ENCODE measurements at regions not wholly inside any gene's neighbourhood (a gene's known extent, or its start where the extent isn't known, plus 50 kb on each side); places are given as distances from the start of the nearest gene placed in this dataset.
"Not testable (repeated sequence)": the region's sequence is repeated elsewhere in the genome, so short reads cannot be mapped to it uniquely, and the experiment has no call there.

DNA sequence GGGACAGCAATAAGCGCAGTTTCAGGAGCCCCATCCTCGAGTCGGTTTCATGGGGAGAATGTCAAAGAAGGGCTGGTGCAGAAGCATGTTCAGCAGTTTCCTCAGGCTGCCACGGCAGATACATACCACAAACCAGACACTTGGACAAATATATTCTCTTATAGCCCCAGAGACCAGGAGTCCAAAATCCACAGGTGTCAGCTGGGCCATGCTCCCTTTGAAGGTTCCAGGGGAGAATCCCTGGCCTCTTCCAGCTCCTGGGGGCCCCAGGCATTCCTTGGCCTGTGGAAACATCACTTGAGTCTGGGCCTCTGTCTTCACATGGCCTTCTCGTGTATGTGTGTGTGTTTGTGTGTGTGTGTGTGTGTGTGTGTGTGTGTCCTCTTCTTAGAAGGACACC lies 164.1 kb downstream of the UQCRFS1 start:
- no peak for DNase-seq

DNA sequence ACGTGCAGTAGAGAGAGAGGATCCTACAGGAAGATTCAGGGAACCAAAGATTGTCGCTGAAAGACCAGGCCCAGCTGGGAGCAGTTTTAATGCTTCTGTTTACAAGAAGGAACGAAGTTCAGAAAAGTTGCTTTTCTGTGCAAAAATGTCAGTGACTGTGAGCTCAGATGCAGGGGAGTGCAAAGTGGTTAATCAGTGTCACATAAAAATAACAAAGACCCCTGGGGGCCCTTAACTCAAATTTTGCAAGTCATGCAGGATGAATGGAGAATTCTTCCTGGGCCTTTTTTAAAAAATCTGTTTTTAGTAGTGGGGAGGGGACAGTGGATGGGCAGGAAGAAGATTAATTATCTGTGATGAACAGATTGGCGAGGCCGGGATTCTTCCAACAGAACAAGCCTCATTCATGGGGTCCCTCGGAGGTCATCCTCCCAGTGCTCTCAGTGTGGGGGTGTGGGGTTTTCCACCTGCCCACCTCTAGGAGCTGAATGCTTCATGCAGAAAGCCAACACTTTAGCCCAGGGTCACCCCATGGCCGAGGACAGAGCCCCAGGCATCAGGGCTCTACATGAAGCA lies 167.2 kb downstream of the UQCRFS1 start:
- DNase-seq = no peak

DNA sequence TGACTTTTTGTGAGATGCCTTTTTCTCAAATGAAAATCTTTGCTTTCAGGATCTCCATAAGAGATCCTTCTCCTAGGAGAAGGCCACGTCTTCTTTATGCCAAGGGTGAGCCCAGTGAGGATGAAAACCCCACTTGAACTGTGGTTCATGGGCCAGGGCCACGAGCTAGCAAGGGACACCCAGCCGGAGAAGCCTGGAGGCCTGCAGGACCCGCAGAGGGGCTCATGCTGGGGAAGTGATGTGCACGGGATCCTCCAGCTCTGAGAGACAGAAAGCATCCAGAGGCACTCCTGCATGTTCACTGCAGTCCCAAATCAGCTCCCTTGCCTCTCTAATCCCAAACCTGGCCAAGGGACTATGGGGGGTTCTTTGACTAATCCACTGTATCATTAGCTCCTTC lies 168.9 kb downstream of the UQCRFS1 start:
- no peak for DNase-seq

DNA sequence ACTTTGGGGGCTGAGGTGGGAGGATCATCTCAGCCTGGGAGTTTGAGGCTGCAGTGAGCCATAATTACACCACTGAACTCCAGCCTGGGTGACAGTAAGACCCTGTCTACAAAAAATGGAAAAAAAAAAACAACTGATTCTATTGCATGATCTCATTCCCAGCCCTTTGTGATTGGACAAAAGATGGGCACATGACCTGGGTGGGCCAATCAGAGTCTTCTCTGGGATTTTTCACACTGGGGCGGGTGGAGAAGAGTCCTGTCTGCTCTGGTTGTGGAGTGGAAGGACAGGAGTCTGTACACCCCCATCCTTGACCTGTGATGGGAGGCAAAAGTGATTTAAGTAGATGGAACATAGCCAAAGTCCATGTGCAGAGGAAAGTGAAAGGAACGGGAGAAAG lies 170.5 kb downstream of the UQCRFS1 start:
- no peak for DNase-seq

DNA sequence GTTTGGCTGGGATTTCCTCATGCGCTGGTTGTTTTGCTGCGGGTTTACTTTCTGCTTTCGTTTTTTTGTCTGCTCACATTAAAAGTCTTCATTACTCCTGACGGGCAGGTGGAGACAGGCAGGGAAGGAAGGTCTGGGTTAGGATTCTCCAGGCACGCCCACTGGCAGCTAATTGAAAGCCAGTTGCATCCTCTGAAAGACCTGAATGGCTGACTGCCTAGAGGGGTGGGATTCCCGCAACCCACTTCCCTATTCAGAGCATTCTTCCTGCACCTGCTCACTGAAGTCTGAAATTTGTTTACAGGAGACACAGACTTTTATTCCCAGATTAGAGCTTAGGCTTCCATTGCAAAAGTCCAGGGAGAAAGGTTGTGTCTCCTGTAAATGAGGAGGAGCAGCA lies 172.0 kb downstream of the UQCRFS1 start:
- DNase-seq = no peak

DNA sequence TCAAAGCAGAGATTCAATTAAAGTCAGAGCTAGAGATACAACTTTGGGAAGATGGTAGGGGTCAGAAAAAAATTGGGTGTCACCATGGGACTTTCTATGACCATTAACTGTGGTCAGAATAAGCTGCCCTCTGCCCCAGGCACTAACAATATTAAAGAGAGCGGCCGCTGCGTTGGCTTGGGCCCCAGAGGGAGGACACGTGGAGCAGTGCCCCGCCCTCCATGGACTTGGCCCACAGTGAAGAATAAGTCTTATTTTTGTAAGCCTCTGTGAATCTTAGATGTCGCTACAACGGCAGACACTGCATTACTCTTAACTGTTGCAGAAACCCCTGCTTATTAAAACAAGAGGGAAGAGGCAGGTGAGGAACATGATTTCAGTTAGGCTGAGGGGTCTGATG lies 172.7 kb downstream of the UQCRFS1 start:
- no peak for DNase-seq

DNA sequence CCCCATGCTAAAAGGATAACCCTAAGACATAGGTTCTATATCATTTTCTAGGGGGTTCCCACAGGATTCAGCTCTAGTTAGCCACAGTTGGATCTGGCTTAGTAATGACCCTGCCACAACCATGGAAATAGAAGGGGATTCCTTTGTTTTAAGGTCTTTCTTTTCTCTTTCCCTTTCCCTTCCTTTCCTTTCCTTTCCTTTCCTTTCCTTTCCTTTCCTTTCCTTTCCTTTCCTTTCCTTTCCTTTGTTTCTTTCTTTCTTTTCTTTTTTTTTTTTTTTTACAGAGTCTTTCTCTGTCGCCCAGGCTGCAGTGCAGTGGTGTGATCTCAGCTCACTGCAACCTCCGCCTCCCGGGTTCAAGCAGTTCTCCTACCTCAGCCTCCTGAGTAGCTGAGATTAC lies 173.9 kb downstream of the UQCRFS1 start:
- DNase-seq = not testable (repeated sequence)

DNA sequence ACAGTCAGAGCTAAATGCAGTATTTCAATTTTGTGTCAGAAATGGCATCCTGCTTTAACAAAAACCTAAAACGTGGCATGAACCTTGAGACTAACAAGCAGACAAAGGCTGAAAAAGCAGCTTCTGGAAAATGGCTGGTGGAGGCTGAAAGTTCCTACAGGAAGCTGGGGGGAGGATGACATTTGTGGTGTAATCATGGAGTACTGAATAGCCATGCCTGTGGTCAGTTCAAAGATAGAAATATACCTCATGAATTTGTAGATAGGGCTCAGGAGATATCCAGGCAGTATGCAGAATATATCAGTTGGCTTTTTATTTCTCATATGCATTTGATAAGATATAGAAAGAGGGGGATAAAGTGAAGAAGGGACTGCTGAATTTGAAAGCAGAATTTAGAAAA lies 181.7 kb downstream of the UQCRFS1 start:
- no peak for DNase-seq

DNA sequence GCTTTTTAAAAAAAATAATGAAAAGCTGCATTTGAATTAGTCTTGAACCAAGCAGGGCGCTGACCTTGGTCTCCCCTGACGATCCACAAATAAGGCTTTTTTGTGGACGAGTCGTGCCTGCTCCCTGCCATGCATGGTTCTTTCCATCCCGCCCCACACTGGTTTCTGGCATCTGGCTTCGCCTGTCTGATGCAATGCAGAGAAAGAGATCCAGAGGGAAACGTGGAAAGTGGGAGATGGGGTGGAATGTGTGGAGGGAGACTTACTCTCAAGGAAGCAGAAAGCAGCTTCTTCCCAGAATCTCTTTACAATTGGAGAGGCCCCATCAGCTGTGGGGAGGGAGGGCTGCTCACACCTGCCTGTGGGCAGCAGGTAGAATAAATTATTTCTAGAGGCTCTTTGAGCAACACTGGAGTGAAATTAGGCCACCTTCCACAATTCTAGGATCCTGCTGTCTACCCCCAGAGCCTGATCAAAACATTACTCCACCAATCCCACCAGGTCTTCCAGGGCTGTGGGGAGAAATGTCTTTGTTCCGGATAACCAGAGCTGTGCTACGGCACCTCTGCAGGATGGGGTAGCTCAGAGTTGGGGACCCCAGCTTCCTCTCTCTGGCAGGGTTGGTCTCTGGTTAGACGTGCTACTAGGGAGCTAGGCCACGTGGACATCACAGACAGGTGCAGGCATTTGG lies 183.5 kb downstream of the UQCRFS1 start:
- DNase-seq = no peak

DNA sequence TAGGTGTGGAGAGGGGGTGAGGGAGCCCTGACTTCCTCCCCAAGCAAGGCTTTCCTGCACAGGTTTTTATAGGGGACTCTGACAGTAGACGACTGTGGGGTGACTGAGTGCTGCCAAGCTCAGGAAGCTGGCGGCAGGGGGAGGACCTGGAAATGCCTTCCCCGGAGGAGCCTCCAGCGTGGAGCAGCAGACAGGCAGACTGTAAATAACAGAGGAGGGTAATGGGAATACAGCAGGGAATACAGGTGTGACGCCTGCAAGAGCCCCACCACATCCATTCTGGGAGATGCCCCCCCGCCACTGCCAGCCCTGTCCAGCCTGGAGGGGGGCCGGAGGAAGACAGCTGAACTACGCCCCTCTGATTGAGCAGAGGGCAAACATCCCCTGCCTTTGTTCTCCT lies 190.4 kb downstream of the UQCRFS1 start:
- no peak for DNase-seq

DNA sequence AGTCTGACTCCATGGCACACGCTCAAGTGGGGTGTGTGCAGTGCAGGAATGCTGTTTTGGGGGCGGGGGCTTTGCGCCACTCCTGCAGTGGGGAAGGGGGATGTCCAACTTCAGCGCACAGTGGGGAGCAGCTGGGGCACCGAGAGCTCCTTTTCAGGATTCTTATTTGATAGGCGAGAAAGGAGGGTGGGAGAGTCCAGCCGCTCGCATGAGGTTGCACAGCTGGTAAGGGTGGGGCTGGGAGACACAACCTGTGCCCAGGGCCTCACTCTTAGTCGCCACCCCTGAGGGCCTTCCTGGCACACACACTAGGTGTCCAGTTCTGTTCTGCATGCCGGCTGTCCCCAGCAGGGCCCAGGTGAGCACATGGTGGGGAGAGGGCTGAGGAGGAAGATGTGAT lies 190.8 kb downstream of the UQCRFS1 start:
- DNase-seq = no peak

DNA sequence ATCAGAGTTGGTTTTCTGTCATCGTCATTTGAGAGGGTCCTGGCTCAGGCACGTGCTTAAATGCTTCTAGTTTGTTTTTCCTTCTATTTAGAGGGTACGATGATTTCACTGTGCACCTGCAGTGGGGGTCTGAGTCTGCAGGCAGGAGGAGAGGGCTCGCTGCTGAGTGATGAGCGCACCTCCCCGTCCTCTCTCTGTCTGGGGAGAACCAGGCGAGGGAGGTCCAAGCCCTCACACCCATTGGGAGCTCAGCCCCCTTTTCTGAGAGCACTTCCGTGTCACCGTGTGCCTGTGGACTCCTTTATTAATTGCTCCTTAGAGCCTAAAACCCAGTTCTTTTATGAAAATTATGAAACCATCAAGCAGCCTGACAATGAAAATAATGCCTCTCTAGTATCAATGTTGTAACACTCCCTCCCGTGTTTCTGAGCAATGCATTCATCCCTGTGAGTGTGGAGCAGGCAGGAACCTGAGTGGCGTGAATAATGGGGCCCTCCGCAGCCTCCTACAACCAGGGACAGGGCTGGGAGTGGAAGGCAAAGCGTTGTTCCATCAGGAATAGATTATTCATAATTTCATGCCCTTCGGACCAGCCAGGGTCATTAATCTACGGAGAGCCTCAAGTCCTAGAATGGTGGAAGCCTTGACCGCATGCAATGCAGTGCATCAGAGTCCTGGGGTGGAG lies 191.6 kb downstream of the UQCRFS1 start:
- no peak for DNase-seq

DNA sequence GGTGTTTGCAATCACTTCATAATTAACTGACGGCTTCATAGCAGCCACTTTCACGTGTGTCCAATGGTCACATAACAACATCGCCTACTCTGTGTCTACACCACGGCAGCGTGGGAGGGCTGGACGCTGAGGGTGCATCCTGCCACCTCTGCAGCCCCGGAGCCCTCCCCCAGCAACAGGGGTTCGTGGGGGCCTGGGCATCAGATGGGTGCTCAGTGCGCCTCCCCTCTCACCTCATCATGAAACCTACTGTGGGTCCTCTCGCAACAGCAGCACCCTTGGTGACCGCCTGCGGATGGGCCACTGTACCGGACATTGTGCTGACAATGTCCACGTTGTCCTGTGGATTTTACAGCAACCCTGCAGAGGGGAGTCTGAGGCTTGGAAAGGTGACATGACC lies 193.5 kb downstream of the UQCRFS1 start:
- DNase-seq = no peak

DNA sequence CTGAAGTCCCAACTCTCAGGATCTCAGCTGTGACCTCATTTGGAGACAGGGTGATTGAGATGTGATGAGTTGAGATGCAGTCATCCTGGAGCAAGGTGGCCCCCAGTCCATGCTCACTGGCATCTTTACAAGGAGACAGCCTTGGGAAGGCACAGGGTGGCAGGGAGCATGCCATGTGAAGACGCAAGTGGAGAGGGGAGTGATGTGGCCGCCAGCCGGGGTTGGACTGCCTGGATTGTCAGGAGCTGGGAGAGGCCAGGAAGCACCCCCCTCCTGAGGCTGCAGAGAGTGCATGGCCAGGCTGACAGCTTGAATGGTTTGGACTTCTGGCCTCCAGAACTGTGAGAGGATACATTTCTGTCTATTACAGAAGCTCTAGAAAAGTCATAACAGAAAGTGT lies 194.4 kb downstream of the UQCRFS1 start:
- no peak for DNase-seq

DNA sequence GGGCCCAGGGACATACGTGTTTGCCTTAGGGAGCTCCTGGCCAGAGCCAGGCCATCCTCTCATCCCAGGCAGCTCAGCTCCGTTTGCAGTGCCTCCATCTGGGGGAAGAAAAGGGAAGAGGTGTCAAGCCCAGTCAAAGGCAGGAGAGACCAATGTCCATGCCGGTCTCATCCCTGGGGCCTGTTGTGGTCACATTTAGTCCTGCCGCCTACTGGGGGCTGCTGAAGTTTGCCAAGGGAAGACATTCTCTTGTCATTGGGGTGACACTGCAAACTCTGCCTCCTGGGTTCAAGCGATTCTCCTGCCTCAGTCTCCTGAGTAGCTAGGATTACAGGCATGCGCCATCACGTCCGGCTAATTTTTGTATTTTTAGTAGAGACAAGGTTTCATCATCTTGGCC lies 195.2 kb downstream of the UQCRFS1 start:
- no peak for DNase-seq

DNA sequence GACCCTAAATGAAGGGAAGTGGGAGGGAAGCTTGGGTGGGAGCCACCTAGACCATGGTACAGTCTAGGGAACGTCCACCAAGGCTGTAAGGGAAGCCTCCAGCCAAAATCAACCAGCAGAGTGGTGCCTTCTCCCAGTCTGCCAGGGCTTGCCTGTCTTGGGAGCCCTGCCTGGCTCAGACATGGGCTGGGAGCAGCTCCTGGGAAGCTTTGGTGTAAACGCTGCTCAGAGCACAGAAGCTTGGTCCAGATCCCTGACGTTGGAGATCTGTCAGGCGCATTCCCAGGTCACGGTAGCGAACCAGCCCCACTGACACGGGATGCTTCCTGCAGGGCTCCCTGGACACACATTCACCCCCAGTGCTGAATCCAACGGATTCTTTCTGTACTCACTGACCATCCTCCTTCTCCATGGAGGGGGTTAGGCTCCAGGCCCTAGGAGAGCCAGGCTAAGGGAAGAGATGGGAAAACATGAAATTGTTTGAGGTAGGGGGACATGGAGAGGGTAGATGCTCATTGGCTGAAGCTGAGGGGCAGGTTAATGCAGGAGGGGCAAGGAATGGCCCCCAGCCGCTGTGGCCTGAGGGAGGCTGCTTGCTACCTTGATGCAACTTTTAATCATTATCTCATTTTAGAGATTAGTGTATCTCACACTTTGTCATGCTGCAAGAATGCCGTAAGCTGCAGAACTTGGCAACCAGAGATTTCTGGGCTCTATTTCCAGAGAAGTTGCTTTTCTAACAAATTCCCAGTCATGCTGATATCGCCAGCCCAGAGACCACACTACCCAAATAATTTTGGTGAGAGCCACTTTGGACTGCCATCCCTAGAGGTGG lies 195.8 kb downstream of the UQCRFS1 start:
- no peak for DNase-seq

DNA sequence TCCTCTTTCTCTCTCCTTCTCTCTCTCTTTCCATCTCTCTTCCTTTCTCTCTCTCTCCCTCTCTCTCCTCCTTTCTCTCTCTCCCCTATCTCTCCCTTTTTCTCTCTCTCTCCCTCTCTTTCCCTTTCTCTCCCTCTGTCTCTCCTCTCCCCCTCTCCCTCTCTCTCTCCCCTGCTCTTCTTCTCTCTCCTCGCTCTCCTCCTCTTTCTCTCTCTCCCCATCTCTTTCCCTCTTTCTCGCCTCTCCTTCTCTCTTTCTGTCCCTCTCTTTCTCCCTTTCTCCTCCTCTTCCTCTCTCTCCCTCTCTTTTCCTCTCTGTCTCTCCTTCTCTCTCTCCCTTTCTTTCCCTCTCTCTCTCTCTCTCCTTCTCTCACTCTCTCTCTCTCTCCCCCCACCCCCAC lies 196.6 kb downstream of the UQCRFS1 start:
- no peak for DNase-seq

DNA sequence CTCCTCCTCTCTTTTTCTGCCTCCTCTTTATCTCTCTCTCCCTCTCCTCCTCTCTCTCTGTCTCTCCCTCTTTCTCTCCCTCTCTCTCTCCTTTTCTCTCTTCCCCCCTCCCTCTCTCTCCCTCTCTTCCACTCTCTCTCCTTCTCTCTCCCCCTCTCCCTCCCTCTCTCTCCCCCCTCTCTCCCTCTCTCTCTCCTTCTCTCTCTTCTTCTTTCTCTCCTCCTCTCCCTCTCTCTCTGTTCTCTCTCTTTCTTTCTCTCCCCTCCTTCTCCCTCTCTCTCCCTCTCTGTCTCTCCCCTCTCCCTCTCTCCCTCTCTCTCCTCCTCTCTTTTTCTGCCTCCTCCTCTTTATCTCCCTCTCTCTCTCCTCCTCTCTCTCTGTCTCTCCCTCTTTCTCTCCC lies 197.4 kb downstream of the UQCRFS1 start:
- no peak for DNase-seq

DNA sequence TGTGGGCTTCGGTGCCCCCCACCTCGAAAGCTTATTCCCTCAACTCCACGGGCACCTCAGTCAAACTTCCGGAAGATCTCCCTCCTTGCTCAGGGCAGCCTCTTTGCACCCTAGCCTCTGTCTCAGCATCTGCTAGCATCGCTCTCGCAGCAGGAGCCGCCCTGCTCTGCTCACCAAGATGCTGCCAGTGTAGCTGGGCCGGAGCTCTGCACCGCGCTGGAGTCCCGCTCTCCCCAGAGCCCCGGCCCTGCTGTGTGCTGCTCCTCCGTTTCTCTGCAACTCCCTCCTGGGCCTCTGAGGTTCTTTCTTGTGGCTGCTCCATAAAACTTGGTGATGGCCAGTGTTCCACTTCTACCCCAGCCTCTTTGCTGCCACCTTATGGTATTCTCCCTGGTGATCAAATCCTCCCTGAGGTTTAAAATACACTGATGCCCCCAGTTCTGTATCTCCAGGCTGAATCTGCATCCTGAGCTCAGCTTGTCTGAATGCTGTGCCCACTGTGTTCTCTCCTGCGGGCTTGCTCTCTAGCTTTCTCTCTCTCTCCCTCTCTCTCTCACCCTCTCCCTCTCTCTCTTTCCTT lies 198.0 kb downstream of the UQCRFS1 start:
- no peak for DNase-seq

DNA sequence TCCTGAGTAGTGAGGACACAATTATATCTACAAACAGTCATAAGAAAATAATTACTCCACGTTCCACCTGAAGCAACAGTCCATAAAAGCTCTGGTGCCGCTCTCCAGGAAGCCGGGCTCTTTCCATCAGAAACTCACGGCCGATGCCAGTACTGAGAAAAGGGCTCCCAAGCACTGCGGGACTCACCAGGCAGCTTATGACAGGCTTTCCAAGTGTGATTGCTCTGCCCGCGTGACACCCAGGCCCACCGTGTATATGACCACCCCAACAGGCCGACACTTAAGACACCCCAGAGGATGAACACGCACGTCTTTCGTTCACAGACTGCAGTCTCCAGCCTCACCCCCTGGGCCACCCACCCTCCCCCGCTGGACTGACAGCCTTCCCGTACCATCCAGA lies 199.0 kb downstream of the UQCRFS1 start:
- no peak for DNase-seq

DNA sequence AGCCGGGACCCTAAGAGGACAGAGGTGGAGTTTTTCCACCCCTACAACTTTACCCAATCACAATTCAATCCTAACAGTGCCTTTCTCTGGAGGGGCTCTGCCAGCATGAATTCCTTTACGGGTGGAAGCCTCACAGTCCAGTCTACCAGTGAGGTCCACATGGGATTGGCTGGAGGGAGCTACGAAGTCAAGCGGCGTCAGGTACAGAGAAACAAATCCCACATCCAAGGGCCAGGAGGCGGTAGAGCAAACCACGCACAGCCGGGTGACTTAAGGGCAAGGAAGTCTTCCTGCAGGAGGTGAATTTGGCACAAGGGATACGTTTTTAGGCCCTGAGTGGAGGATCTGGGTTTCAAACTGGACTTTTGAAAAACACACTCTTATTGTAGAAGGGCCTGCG lies 199.6 kb downstream of the UQCRFS1 start:
- no peak for DNase-seq

DNA sequence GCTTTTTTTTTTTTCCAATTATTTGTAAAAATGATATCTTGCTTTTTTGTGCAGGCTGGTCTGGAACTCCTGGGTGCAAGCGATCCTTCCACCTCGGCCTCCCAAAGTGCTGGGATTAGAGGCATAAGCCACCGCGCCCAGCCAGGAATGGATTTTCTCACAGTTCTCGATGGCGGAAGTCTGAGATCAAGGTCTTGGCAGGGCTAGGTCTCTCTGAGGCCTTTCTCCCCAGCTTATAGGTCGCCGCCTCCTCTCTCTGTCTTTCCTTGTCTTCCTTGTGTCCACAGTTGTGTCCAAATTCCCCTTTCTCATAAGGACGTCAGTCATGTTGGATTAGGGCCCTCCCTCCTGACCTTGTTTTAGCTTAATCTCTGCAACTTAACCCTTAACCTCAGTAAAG lies 200.5 kb downstream of the UQCRFS1 start:
- DNase-seq = no peak

DNA sequence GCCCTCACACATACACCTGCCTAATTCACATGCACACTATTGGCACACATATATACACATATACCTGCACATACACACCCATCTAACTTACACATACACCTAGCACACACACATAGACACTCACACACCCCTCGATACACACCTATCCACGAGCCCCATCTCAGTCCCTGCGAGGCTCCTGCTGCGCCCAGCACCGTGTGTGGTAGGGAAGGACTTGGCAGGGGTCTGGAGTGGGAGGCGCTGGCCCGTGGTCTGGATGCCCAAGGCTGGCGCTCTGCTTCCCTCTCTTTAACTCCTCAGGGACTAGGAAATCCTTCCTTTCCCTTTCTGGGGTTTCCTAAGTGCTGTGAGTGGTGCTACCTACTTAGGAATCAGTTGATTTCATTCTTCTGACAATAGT lies 202.7 kb downstream of the UQCRFS1 start:
- DNase-seq = no peak

Data from NCI-H2081 (cell line).